ENCODE measurements at regions not wholly inside any gene's neighbourhood (a gene's known extent, or its start where the extent isn't known, plus 50 kb on each side); places are given as distances from the start of the nearest gene placed in this dataset.
"Not testable (repeated sequence)": the region's sequence is repeated elsewhere in the genome, so short reads cannot be mapped to it uniquely, and the experiment has no call there.

DNA sequence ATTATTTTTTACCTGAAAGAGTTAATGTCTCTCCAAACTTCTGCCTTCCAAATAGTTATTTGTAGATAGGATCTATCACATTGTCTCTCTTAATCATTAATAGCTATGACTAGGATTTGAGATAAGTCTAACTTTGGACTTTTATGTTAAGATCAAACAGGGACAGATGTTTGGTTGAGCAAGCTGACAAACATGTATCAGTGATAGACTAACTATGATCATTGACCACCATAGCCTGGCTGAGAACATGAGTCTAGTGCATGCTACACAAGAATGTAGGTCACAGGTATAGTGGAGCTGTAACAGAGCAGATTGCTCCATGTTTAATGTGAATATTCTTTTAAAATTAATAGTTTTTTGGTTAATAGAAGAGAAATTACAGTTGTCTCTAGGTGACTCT is 52.0 kb downstream of the SYT15B start:
- not testable (repeated sequence) for H3K9me3 ChIP-seq (ENCODE audit: insufficient read depth, low read depth, low read length); H3K36me3 ChIP-seq (ENCODE audit: insufficient read depth, low read depth, low read length)

DNA sequence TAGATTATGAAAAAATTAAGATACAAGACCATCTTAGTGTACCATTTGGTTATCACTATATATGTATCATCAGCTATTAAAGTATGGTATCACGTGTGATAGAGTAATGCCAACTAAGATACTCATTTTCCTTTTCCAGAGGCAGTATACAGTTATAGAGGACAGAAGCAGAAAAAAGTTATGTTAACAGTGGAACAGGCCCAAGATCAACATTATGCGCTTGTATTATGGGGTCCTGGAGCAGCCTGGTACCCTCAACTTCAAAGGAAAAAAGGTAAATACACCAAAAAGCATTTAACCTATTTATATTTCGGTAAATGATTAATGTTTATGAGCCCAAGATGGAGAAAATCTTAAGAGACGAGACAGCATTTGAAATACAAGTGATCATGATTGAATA is 52.9 kb downstream of the SYT15B start:
- not testable (repeated sequence) for H3K4me3 ChIP-seq (ENCODE audit: low read length)

More for the DNA sequence above, 52.0 kb downstream of the SYT15B start:
- H3K9ac ChIP-seq (ENCODE audit: low read depth, low read length); H3K4me3 ChIP-seq (ENCODE audit: low read length); H3K27ac ChIP-seq (ENCODE audit: low read length); H3K27me3 ChIP-seq (ENCODE audit: insufficient read depth, low read length); H3K4me1 ChIP-seq (ENCODE audit: insufficient read depth, low read length): not testable (repeated sequence)

DNA sequence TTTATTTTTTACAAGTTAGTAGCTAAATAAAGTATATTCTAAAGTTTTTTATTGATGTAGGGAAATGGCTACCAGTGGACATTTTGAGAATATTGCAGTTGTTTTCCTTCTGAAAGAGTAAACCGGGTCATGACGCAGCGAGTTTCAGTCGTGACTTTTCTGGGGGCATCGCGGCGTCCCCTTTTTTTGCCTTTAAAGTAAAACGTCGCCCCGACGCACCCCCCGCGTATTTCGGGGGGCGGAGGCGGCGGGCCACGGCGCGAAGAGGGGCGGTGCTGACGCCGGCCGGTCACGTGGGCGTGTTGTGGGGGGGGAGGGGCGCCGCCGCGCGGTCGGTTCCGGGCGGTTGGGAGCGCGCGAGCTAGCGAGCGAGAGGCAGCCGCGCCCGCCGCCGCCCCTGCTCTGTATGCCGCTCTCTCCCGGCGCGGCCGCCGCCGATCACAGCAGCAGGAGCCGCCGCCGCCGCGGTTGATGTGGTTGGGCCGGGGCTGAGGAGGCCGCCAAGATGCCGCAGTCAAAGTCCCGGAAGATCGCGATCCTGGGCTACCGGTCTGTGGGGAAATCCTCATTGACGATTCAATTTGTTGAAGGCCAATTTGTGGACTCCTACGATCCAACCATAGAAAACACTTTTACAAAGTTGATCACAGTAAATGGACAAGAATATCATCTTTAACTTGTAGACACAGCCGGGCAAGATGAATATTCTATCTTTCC is 57.5 kb downstream of the SYT15B start:
- not testable (repeated sequence) for H3K36me3 ChIP-seq (ENCODE audit: insufficient read depth, low read depth, low read length); H3K9ac ChIP-seq (ENCODE audit: low read depth, low read length); H3K4me1 ChIP-seq (ENCODE audit: insufficient read depth, low read length); H3K27me3 ChIP-seq (ENCODE audit: insufficient read depth, low read length); H3K27ac ChIP-seq (ENCODE audit: low read length); H3K9me3 ChIP-seq (ENCODE audit: insufficient read depth, low read depth, low read length)
- peak overlapping the region; percentile 53; the same call in 1 of the 2 replicates for H3K4me3 ChIP-seq (ENCODE audit: low read length)

More for the DNA sequence above, 52.9 kb downstream of the SYT15B start:
- H3K36me3 ChIP-seq (ENCODE audit: insufficient read depth, low read depth, low read length); H3K4me1 ChIP-seq (ENCODE audit: insufficient read depth, low read length); H3K9ac ChIP-seq (ENCODE audit: low read depth, low read length); H3K27me3 ChIP-seq (ENCODE audit: insufficient read depth, low read length); H3K27ac ChIP-seq (ENCODE audit: low read length); H3K9me3 ChIP-seq (ENCODE audit: insufficient read depth, low read depth, low read length): not testable (repeated sequence)

DNA sequence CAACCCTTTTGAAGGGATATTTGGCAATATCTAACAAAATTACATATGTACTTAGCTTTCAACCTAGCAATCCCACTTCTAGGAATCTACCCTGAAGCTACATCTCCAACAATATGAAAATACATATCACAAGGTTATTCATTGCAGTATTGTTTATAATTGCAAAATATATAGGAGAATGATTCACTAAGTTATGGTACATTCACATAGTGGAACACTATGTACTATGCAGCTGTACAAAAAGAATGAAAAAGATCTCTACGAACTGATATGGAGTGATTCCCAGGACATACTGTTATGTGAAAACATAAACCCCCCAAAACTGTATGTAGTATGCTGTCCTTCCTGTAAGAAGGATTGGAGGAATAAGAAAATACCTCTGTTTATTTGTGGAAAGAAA is 62.1 kb downstream of the SYT15B start:
- not testable (repeated sequence) for H3K4me3 ChIP-seq (ENCODE audit: low read length); H3K27ac ChIP-seq (ENCODE audit: low read length); H3K27me3 ChIP-seq (ENCODE audit: insufficient read depth, low read length); H3K9me3 ChIP-seq (ENCODE audit: insufficient read depth, low read depth, low read length); H3K4me1 ChIP-seq (ENCODE audit: insufficient read depth, low read length); H3K36me3 ChIP-seq (ENCODE audit: insufficient read depth, low read depth, low read length); H3K9ac ChIP-seq (ENCODE audit: low read depth, low read length)

DNA sequence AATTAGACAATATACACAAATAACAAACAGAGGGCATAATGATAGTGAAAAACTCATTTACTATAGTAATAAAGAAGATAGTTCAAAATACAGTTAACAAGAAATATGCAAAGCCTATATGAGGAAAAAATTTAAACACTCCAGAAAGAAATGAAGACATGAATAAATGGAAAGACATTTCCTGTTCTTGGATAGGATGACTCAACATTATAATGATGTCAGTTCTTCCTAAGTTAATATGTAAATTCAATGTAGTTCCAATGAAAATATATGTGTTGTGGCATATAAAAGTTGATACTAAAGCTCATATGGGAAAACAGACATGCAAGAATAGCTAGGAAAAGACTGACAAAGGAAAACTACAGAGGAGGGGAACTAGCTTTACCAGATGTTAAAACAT is 63.5 kb downstream of the SYT15B start:
- H3K9me3 ChIP-seq (ENCODE audit: insufficient read depth, low read depth, low read length); H3K9ac ChIP-seq (ENCODE audit: low read depth, low read length); H3K4me3 ChIP-seq (ENCODE audit: low read length); H3K4me1 ChIP-seq (ENCODE audit: insufficient read depth, low read length); H3K27ac ChIP-seq (ENCODE audit: low read length); H3K36me3 ChIP-seq (ENCODE audit: insufficient read depth, low read depth, low read length); H3K27me3 ChIP-seq (ENCODE audit: insufficient read depth, low read length): not testable (repeated sequence)

DNA sequence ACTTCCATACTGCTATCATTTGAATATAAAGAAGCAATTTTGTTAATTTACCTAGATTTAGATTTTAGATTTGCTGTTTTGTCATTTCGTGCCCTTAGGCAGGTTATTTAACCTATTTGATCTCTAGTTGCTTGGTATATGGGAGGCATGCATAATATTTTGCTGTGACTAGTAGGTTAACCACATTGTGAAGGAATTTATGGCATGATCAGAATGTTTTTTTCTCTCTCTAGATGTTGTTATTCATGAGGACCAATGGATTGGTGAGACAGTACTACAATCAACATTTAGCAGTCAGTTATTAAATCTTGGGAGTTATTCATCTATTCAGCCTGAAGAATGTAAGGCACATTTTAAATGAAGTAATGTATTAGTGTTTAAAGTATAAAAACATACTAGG is 67.2 kb downstream of the SYT15B start:
- not testable (repeated sequence) for H3K36me3 ChIP-seq (ENCODE audit: insufficient read depth, low read depth, low read length); H3K27ac ChIP-seq (ENCODE audit: low read length); H3K4me1 ChIP-seq (ENCODE audit: insufficient read depth, low read length); H3K4me3 ChIP-seq (ENCODE audit: low read length); H3K9me3 ChIP-seq (ENCODE audit: insufficient read depth, low read depth, low read length); H3K9ac ChIP-seq (ENCODE audit: low read depth, low read length); H3K27me3 ChIP-seq (ENCODE audit: insufficient read depth, low read length)

DNA sequence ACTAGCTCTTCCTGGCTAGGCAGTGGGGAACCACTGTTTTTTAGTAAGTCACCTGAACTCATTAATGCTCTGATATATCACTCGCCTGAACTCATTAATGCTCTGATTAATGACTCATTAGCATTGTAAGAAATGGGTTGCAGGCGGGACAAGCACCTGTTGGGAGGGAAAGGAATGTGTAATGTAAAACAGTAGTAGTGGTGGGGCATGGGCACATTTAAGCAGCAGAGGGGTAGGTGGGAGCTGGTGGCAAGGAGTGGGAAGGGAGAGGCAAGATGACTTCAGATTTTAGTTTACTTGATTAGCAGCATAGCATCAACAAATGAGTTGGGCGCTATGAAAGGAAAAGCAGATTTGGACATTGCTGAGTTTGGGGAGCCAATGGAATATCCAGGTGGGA is 68.2 kb downstream of the SYT15B start:
- H3K36me3 ChIP-seq (ENCODE audit: insufficient read depth, low read depth, low read length); H3K9me3 ChIP-seq (ENCODE audit: insufficient read depth, low read depth, low read length); H3K4me1 ChIP-seq (ENCODE audit: insufficient read depth, low read length); H3K4me3 ChIP-seq (ENCODE audit: low read length); H3K27ac ChIP-seq (ENCODE audit: low read length); H3K9ac ChIP-seq (ENCODE audit: low read depth, low read length); H3K27me3 ChIP-seq (ENCODE audit: insufficient read depth, low read length): not testable (repeated sequence)

DNA sequence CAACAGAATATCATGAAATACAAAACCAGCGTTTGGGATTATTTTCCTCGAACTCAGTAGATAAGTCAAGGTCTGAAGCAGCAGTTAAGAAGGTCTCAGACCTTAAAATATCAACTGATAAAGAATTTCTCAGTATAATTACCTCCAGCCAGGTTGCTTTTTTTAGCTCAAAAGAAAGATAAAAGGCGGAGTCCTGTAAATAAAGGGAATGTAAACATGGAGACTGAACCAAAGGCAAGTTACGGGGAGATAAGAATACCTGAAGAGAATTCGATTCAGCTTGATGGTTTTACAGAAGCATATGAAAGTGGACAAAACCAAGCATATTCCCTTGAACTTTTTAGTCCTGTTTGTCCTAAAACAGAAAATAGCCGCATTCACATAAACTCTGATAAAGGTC is 73.1 kb downstream of the SYT15B start:
- H3K4me3 ChIP-seq (ENCODE audit: low read length); H3K9me3 ChIP-seq (ENCODE audit: insufficient read depth, low read depth, low read length); H3K4me1 ChIP-seq (ENCODE audit: insufficient read depth, low read length); H3K27ac ChIP-seq (ENCODE audit: low read length); H3K36me3 ChIP-seq (ENCODE audit: insufficient read depth, low read depth, low read length); H3K27me3 ChIP-seq (ENCODE audit: insufficient read depth, low read length); H3K9ac ChIP-seq (ENCODE audit: low read depth, low read length): not testable (repeated sequence)

DNA sequence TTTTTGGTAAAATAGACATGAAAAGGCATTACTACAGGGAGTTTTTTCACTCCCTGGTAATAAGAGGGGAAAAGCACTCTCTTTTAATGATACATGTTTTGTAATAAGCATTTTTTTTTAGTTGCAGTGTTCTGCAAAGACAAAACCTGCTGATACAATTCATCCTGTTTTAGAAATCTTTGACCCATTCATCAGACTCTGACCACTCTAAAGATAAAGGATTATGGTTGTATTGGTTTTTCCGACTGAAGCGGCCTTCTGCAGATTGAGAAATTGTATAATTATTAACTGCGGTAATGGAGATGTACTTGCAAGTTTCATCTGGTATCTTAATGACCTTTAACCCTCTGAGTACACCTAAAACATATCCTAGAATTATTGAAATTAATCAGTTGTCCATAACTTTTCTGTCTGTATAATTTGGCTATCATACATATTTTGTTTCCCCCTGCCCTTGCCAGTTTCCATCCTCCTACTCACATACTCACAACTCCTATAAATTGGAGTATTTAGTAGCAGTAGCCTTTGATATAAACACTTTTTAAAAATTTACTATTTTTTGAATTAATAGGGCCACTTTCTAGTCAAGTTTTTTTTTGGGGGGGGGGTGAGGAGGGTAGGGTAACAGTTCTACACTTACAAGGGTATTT is 79.4 kb downstream of the SYT15B start:
- H3K4me1 ChIP-seq (ENCODE audit: insufficient read depth, low read length); H3K36me3 ChIP-seq (ENCODE audit: insufficient read depth, low read depth, low read length); H3K4me3 ChIP-seq (ENCODE audit: low read length); H3K9me3 ChIP-seq (ENCODE audit: insufficient read depth, low read depth, low read length); H3K27me3 ChIP-seq (ENCODE audit: insufficient read depth, low read length); H3K27ac ChIP-seq (ENCODE audit: low read length); H3K9ac ChIP-seq (ENCODE audit: low read depth, low read length): not testable (repeated sequence)

DNA sequence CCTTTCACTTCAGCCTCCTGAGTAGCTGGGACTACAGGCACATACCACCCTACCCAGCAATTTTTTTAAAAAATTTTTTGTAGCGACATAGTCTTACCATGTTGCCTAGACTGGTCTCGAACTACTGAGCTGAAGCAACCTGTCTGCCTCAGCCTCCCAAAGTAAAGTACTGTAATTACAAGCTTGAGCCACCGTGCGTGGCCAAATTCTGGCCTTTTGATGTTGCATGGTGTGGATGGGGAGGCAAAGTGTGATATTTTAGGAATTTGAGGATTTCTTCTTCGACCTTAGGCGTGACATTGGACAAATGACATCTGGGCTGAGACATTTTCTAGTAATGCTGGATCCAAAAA is 81.8 kb downstream of the SYT15B start:
- H3K4me1 ChIP-seq (ENCODE audit: insufficient read depth, low read length); H3K4me3 ChIP-seq (ENCODE audit: low read length); H3K9me3 ChIP-seq (ENCODE audit: insufficient read depth, low read depth, low read length); H3K36me3 ChIP-seq (ENCODE audit: insufficient read depth, low read depth, low read length); H3K27me3 ChIP-seq (ENCODE audit: insufficient read depth, low read length); H3K9ac ChIP-seq (ENCODE audit: low read depth, low read length); H3K27ac ChIP-seq (ENCODE audit: low read length): not testable (repeated sequence)

DNA sequence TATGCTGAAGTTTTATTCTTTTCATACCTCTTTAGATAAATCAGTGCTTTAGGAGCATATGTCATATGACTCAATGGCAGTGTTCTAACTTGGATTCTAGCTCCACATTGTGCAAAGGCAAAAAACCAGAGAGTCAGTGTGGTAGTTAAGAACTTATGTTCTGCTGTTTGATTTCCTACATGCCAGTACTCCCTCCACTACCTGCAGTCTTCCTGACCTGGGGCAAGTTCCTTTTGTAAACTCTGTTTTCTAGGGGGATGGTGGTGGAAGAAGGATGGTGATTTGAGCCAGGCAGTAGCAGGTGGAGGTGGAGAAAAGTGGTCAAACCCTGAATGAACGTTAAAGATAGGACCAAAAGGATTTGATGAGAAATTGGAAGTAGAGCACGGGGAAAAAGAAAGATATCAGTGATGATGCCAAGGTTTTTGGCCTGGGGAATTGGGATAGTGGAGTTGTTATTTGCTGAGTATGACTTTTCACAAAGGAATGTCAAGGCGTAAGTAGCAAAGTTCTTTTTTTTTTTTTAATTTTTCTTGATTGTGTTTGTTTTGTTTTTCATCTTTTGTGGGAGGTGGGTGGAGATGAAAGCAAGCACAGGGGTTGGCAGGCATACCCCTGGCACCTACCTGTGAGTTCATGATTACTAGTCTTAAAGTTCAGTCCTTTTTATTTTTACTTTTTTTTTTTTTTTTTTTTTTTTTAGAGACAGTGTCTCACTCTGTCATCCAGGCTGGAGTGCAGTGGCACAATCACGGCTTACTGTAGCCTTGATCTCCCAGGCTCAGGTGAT is 82.3 kb downstream of the SYT15B start:
- not testable (repeated sequence) for H3K9ac ChIP-seq (ENCODE audit: low read depth, low read length); H3K4me1 ChIP-seq (ENCODE audit: insufficient read depth, low read length)

DNA sequence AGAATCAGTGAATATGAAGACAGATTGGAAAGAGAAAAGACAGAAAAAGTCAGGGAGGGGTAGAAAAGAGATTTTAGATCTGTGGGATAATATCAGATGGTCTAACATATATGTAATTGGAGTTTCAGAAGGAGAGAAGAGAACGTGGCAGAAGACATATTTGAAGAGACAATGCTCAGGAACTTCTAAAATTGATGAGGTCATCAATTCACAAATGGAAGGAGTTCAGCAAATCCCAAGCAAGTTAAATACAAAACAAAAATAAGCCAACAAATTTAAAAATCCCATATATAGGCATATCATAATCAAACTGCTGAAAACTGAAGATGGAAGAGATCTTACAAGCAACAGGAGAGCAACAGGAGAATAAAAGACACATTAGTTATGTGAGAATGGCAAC is 87.3 kb downstream of the SYT15B start:
- not testable (repeated sequence) for H3K4me3 ChIP-seq (ENCODE audit: low read length); H3K27me3 ChIP-seq (ENCODE audit: insufficient read depth, low read length); H3K9me3 ChIP-seq (ENCODE audit: insufficient read depth, low read depth, low read length); H3K27ac ChIP-seq (ENCODE audit: low read length); H3K4me1 ChIP-seq (ENCODE audit: insufficient read depth, low read length); H3K9ac ChIP-seq (ENCODE audit: low read depth, low read length); H3K36me3 ChIP-seq (ENCODE audit: insufficient read depth, low read depth, low read length)

More for the DNA sequence above, 82.3 kb downstream of the SYT15B start:
- not testable (repeated sequence) for H3K4me3 ChIP-seq (ENCODE audit: low read length); H3K27me3 ChIP-seq (ENCODE audit: insufficient read depth, low read length); H3K9me3 ChIP-seq (ENCODE audit: insufficient read depth, low read depth, low read length); H3K36me3 ChIP-seq (ENCODE audit: insufficient read depth, low read depth, low read length); H3K27ac ChIP-seq (ENCODE audit: low read length)

Data from iPS-20b (cell line).